ENCODE measurements at regions not wholly inside any gene's neighbourhood (a gene's known extent, or its start where the extent isn't known, plus 50 kb on each side); places are given as distances from the start of the nearest gene placed in this dataset.

GRCh38 chr2:147040298-147041120, 804.3 kb upstream of the ACVR2A start:
- Histone ChIP-seq H3K79me2 (ENCODE audit: low read length) (no peaks in the 10 kb centered on the region), H2AFZ (ENCODE audit: low read length) (no peak overlapping the region), H4K20me1 (ENCODE audit: low read length) (no peaks in the 10 kb centered on the region), H3F3A (ENCODE audit: low read length, unreplicated experiment) (no peaks in the 10 kb centered on the region), H3K9ac (ENCODE audit: low read length) (no peak overlapping the region), H3K27ac (ENCODE audit: low read length) (no peak overlapping the region), H3K4me1 (ENCODE audit: insufficient read depth, low read length) (peaks cover 4% of the 10 kb centered on the region), H3K9me3 (ENCODE audit: low read length) (no peaks in the 10 kb centered on the region), H3K27me3 (ENCODE audit: low read length) (no peaks in the 10 kb centered on the region), H3K4me3 (ENCODE audit: low read length) (no peak overlapping the region), H3K9me2 (replicated peaks; ENCODE audit: low read length) (no peaks in the 10 kb centered on the region), H3K4me2 (ENCODE audit: low read length) (no peak overlapping the region), H3K36me3 (ENCODE audit: low read depth, low read length) (no peaks in the 10 kb centered on the region)
- CTCF ChIA-PET = no interaction called here
- TF ChIP-seq CTCF (conservative IDR thresholded peaks at IDR 0.05; ENCODE audit: low read depth, low read length) (no peak), EZH2 (IDR thresholded peaks at IDR 0.05; ENCODE audit: low read length, unreplicated experiment) (no peak), EZH2phosphoT487 (IDR thresholded peaks at IDR 0.05; ENCODE audit: borderline replicate concordance, low read length) (no peak)
- POLR2A ChIA-PET (ENCODE audit: unreplicated experiment) = no interaction called here
- ATAC-seq (no peak), DNase-seq (no peak)
- no TSS peak for BruUV-seq (replicated peaks)
- intact Hi-C loops (cut with micrococcal nuclease) = no loop called here

GRCh38 chr2:147037048-147037447, 807.8 kb upstream of the ACVR2A start:
- Histone ChIP-seq H3F3A (ENCODE audit: low read length, unreplicated experiment) (no peaks in the 10 kb centered on the region), H3K4me1 (ENCODE audit: insufficient read depth, low read length) (peaks cover 19% of the 10 kb centered on the region), H2AFZ (ENCODE audit: low read length) (0 out of 2 replicates have a peak overlapping the region, but pooled peaks have one; percentile 25), H3K27me3 (ENCODE audit: low read length) (no peaks in the 10 kb centered on the region), H3K27ac (ENCODE audit: low read length) (no peak overlapping the region), H3K4me2 (ENCODE audit: low read length) (no peak overlapping the region), H3K9me2 (replicated peaks; ENCODE audit: low read length) (no peaks in the 10 kb centered on the region), H3K79me2 (ENCODE audit: low read length) (no peaks in the 10 kb centered on the region), H3K9ac (ENCODE audit: low read length) (no peak overlapping the region), H3K4me3 (ENCODE audit: low read length) (no peak overlapping the region), H3K36me3 (ENCODE audit: low read depth, low read length) (no peaks in the 10 kb centered on the region), H3K9me3 (ENCODE audit: low read length) (no peaks in the 10 kb centered on the region), H4K20me1 (ENCODE audit: low read length) (no peaks in the 10 kb centered on the region)
- POLR2A ChIA-PET (ENCODE audit: unreplicated experiment) = no interaction called here
- no peak for TF ChIP-seq EZH2phosphoT487 (IDR thresholded peaks at IDR 0.05; ENCODE audit: borderline replicate concordance, low read length)
- TF ChIP-seq EZH2 (IDR thresholded peaks at IDR 0.05; ENCODE audit: low read length, unreplicated experiment) = no peak
- no peak for TF ChIP-seq CTCF (conservative IDR thresholded peaks at IDR 0.05; ENCODE audit: low read depth, low read length)
- ATAC-seq (no peak), DNase-seq (no peak)
- intact Hi-C loops (cut with micrococcal nuclease) = no loop called here
- CTCF ChIA-PET = no interaction called here
- BruUV-seq (replicated peaks) = no TSS peak

- no peak overlapping the region for H3K4me3 ChIP-seq (ENCODE audit: low read length)
- peak; percentile 77 for DNase-seq
- CTCF ChIA-PET = no interaction called here
These were observed 811.8 kb upstream of the ACVR2A start for GRCh38 chr2:147033044-147033443.

More at GRCh38 chr2:147033044-147033443, 811.8 kb upstream of the ACVR2A start:
- ATAC-seq = no peak
- TF ChIP-seq EZH2phosphoT487 (IDR thresholded peaks at IDR 0.05; ENCODE audit: borderline replicate concordance, low read length) = no peak
- TF ChIP-seq CTCF (conservative IDR thresholded peaks at IDR 0.05; ENCODE audit: low read depth, low read length) = no peak
- no peak for TF ChIP-seq EZH2 (IDR thresholded peaks at IDR 0.05; ENCODE audit: low read length, unreplicated experiment)
- no TSS peak for BruUV-seq (replicated peaks)
- intact Hi-C loops (cut with micrococcal nuclease) = loop anchor here (5.0 kb wide), 1 partner anchor 36 kb away; no protein-coding TSS in a partner anchor
- Histone ChIP-seq H2AFZ (ENCODE audit: low read length) (no peak overlapping the region), H3K4me2 (ENCODE audit: low read length) (peak overlapping the region; percentile 9; the same call in 1 of the 2 replicates), H3F3A (ENCODE audit: low read length, unreplicated experiment) (no peaks in the 10 kb centered on the region), H3K4me1 (ENCODE audit: insufficient read depth, low read length) (peaks cover 34% of the 10 kb centered on the region), H3K9ac (ENCODE audit: low read length) (no peak overlapping the region), H4K20me1 (ENCODE audit: low read length) (no peaks in the 10 kb centered on the region), H3K9me3 (ENCODE audit: low read length) (no peaks in the 10 kb centered on the region), H3K79me2 (ENCODE audit: low read length) (no peaks in the 10 kb centered on the region), H3K27me3 (ENCODE audit: low read length) (no peaks in the 10 kb centered on the region), H3K36me3 (ENCODE audit: low read depth, low read length) (no peaks in the 10 kb centered on the region), H3K27ac (ENCODE audit: low read length) (no peak overlapping the region), H3K9me2 (replicated peaks; ENCODE audit: low read length) (no peaks in the 10 kb centered on the region)
- POLR2A ChIA-PET (ENCODE audit: unreplicated experiment) = no interaction called here

Measured in PC-3 (cell line).